ENCODE measurements at regions not wholly inside any gene's neighbourhood (a gene's known extent, or its start where the extent isn't known, plus 50 kb on each side); places are given as distances from the start of the nearest gene placed in this dataset.

GRCh38 chr18:55850904-55851303, 262.9 kb upstream of the TCF4 start:
- TF ChIP-seq FOXP2 (optimal IDR thresholded peaks at IDR 0.05; ENCODE audit: borderline replicate concordance, extremely low read depth, extremely low read length, insufficient read depth) (no peak), SIN3A (IDR thresholded peaks at IDR 0.05; ENCODE audit: borderline replicate concordance, insufficient read depth, low read length) (no peak), REST (IDR thresholded peaks at IDR 0.05; ENCODE audit: insufficient read depth in 1 of 2, low read depth in 2 of 2, low read length in 2 of 2) (no peak), POLR2AphosphoS5 (IDR thresholded peaks at IDR 0.05; ENCODE audit: low read depth, low read length) (no peak), TAF1 (IDR thresholded peaks at IDR 0.05; ENCODE audit: borderline replicate concordance, insufficient read depth, low read length) (no peak)

- TF ChIP-seq POLR2AphosphoS5 (IDR thresholded peaks at IDR 0.05; ENCODE audit: low read depth, low read length) = no peak
- TF ChIP-seq REST (IDR thresholded peaks at IDR 0.05; ENCODE audit: insufficient read depth in 1 of 2, low read depth in 2 of 2, low read length in 2 of 2) = no peak
- no peak for TF ChIP-seq SIN3A (IDR thresholded peaks at IDR 0.05; ENCODE audit: borderline replicate concordance, insufficient read depth, low read length)
- no peak for TF ChIP-seq TAF1 (IDR thresholded peaks at IDR 0.05; ENCODE audit: borderline replicate concordance, insufficient read depth, low read length)
- TF ChIP-seq FOXP2 (optimal IDR thresholded peaks at IDR 0.05; ENCODE audit: borderline replicate concordance, extremely low read depth, extremely low read length, insufficient read depth) = no peak
Observed at GRCh38 chr18:55849391-55849790, 261.4 kb upstream of the TCF4 start.

GRCh38 chr18:55847960-55848359, 260.0 kb upstream of the TCF4 start:
- TF ChIP-seq FOXP2 (optimal IDR thresholded peaks at IDR 0.05; ENCODE audit: borderline replicate concordance, extremely low read depth, extremely low read length, insufficient read depth) (no peak), POLR2AphosphoS5 (IDR thresholded peaks at IDR 0.05; ENCODE audit: low read depth, low read length) (no peak), REST (IDR thresholded peaks at IDR 0.05; ENCODE audit: insufficient read depth in 1 of 2, low read depth in 2 of 2, low read length in 2 of 2) (no peak), SIN3A (IDR thresholded peaks at IDR 0.05; ENCODE audit: borderline replicate concordance, insufficient read depth, low read length) (no peak), TAF1 (IDR thresholded peaks at IDR 0.05; ENCODE audit: borderline replicate concordance, insufficient read depth, low read length) (no peak)

DNA sequence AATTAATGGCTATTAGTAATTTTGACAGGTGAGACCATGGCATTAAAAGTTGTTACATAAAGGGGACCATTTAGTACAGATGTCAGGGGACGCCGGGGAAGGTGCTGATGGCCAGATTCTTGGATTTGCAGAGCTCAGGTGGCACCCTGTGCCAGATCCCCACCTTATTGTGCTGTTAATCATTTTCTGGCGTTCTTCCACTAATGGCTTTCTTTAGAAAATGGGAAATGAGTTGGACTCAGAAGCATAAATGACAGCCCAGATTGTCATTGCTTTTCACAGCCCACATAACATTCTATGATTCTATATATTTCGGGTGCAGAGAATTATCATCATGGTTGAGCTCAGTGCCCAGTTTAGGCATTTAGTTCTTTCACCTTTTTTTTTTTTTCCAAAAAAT, 257.2 kb upstream of the TCF4 start:
- TF ChIP-seq TAF1 (IDR thresholded peaks at IDR 0.05; ENCODE audit: borderline replicate concordance, insufficient read depth, low read length) = no peak
- no peak for TF ChIP-seq POLR2AphosphoS5 (IDR thresholded peaks at IDR 0.05; ENCODE audit: low read depth, low read length)
- no peak for TF ChIP-seq REST (IDR thresholded peaks at IDR 0.05; ENCODE audit: insufficient read depth in 1 of 2, low read depth in 2 of 2, low read length in 2 of 2)
- TF ChIP-seq FOXP2 (optimal IDR thresholded peaks at IDR 0.05; ENCODE audit: borderline replicate concordance, extremely low read depth, extremely low read length, insufficient read depth) = no peak
- no peak for TF ChIP-seq SIN3A (IDR thresholded peaks at IDR 0.05; ENCODE audit: borderline replicate concordance, insufficient read depth, low read length)

GRCh38 chr18:55844382-55844781, 256.4 kb upstream of the TCF4 start:
- TF ChIP-seq POLR2AphosphoS5 (IDR thresholded peaks at IDR 0.05; ENCODE audit: low read depth, low read length) = no peak
- no peak for TF ChIP-seq REST (IDR thresholded peaks at IDR 0.05; ENCODE audit: insufficient read depth in 1 of 2, low read depth in 2 of 2, low read length in 2 of 2)
- TF ChIP-seq SIN3A (IDR thresholded peaks at IDR 0.05; ENCODE audit: borderline replicate concordance, insufficient read depth, low read length) = no peak
- no peak for TF ChIP-seq FOXP2 (optimal IDR thresholded peaks at IDR 0.05; ENCODE audit: borderline replicate concordance, extremely low read depth, extremely low read length, insufficient read depth)
- no peak for TF ChIP-seq TAF1 (IDR thresholded peaks at IDR 0.05; ENCODE audit: borderline replicate concordance, insufficient read depth, low read length)

All from PFSK-1 (cell line).